HCT116 (cell line): ENCODE measurements at regions not wholly inside any gene's neighbourhood (a gene's known extent, or its start where the extent isn't known, plus 50 kb on each side); places are given as distances from the start of the nearest gene placed in this dataset.

Experiments used
- ATAC-seq: fragments of 200-7000 bp; cut with Tn5 transposase; 2 replicates; pipeline ENCODE4 v1.9.1; 2020; ENCODE audit warnings: mild to moderate bottlenecking, moderate library complexity
- BruUV-seq: library from RNA; stranded (reverse); fragments of 400-500 nt; replicated peaks from 2 replicates; lab custom pipeline; 2021; lab: Mats Ljungman, UMichigan
- CTCF ChIA-PET: fragments of 300-600 bp; sonication (Branson Sonifier 250); formaldehyde crosslinking; loops from one replicate; lab custom pipeline; 2021; ENCODE audit warnings: antibody characterized with exemption; lab: Charles Lee
- POLR2A ChIA-PET: fragments of 300-600, 350-600 bp; sonication (Branson Sonifier 250); formaldehyde crosslinking; loops from one replicate; lab custom pipeline; 2021; ENCODE audit warnings: antibody characterized with exemption; lab: Charles Lee
- RAD21 ChIA-PET, 2 experiments: fragments of 300-600 bp; sonication (Branson Sonifier 250); formaldehyde crosslinking; loops; one replicate each; lab custom pipeline; 2023; ENCODE audit warnings: low total read pairs in 2 of 2; ENCODE audit not compliant: uncharacterized antibody in 2 of 2, unreplicated experiment in 2 of 2, low non-redundant PET in 1 of 2; lab: Charles Lee
- DNase-seq: peaks from one replicate; pipeline ENCODE4 v3.0.0-alpha.2; 2010; ENCODE audit warnings: low read depth, low spot score
- H2AFZ ChIP-seq: fragments of 200-600 bp; shearing (Covaris generic), sonication (generic); 2 replicates; pipeline ENCODE4 v1.6.1; 2017; ENCODE audit warnings: low read depth, mixed run types, mixed read lengths, antibody characterized with exemption, low read length; ENCODE audit not compliant: poor library complexity, severe bottlenecking
- H3K27ac ChIP-seq: 2 replicates; pipeline ENCODE4 v1.5.1; 2012; ENCODE audit warnings: low read depth, low read length
- H3K27me3 ChIP-seq: fragments of 200-600 bp; sonication (generic); 2 replicates; pipeline ENCODE4 v1.6.1; 2016; ENCODE audit warnings: mixed run types, low read length, mixed read lengths; ENCODE audit not compliant: insufficient read depth
- H3K36me3 ChIP-seq, 2 experiments: fragments of 200-500 bp in 1 of 2; fragments of 200-600 bp in 1 of 2; sonication (Bioruptor generic) in 1 of 2; sonication (generic) in 1 of 2; 2 replicates each; pipeline versions ENCODE4 v1.5.1 to v1.6.1; 2014 to 2016; ENCODE audit warnings: low read length in 2 of 2, inconsistent platforms in 1 of 2, mixed read lengths in 1 of 2, mixed run types in 1 of 2; ENCODE audit not compliant: insufficient read depth in 2 of 2, control insufficient read depth in 1 of 2
- H3K4me1 ChIP-seq, 2 experiments: fragments of 200-600 bp in 1 of 2; sonication (generic) in 1 of 2; 2 replicates each; pipeline versions ENCODE4 v1.5.1 to v1.6.1; 2012 to 2017; ENCODE audit warnings: low read length in 2 of 2, inconsistent platforms in 1 of 2, mild to moderate bottlenecking in 1 of 2, mixed read lengths in 1 of 2, mixed run types in 1 of 2, moderate library complexity in 1 of 2; ENCODE audit not compliant: insufficient read depth in 2 of 2, control insufficient read depth in 1 of 2
- H3K4me2 ChIP-seq: fragments of 200-600 bp; sonication (generic); 2 replicates; pipeline ENCODE4 v1.6.1; 2017; ENCODE audit warnings: mixed run types, low read length, mixed read lengths
- H3K4me3 ChIP-seq, 2 experiments: fragments of 200-600 bp in 1 of 2; sonication (generic) in 1 of 2; replicated peaks in 1 of 2; 2 replicates each; pipeline ENCODE4 v1.5.1; 2011 to 2016; ENCODE audit warnings: low read length in 2 of 2, control low read depth in 1 of 2, low read depth in 1 of 2, mild to moderate bottlenecking in 1 of 2, mixed read lengths in 1 of 2, mixed run types in 1 of 2
- H3K79me2 ChIP-seq: fragments of 200-600 bp; sonication (generic); 2 replicates; pipeline ENCODE4 v1.6.1; 2017; ENCODE audit warnings: mild to moderate bottlenecking, mixed run types, low read length, moderate library complexity, mixed read lengths; ENCODE audit not compliant: insufficient read depth
- H3K9ac ChIP-seq: fragments of 200-600 bp; sonication (generic); 2 replicates; pipeline ENCODE4 v1.6.1; 2016; ENCODE audit warnings: low read length, mixed read lengths
- H3K9me2 ChIP-seq: fragments of 200-600 bp; sonication (generic), shearing (Covaris generic); 2 replicates; pipeline ENCODE4 v1.6.1; 2017; ENCODE audit warnings: mixed run types, mild to moderate bottlenecking, moderate library complexity; ENCODE audit not compliant: insufficient read depth
- H3K9me3 ChIP-seq, 2 experiments: fragments of 200-500 bp in 1 of 2; fragments of 200-600 bp in 1 of 2; sonication (Bioruptor generic) in 1 of 2; sonication (generic) in 1 of 2; 2 replicates each; pipeline ENCODE4 v1.6.1; 2014 to 2017; ENCODE audit warnings: low read length in 2 of 2, mixed read lengths in 2 of 2, inconsistent platforms in 1 of 2, low read depth in 1 of 2, mild to moderate bottlenecking in 1 of 2, mixed run types in 1 of 2, moderate library complexity in 1 of 2; ENCODE audit not compliant: control insufficient read depth in 1 of 2, insufficient read depth in 1 of 2
- H4K20me1 ChIP-seq: fragments of 200-600 bp; sonication (generic), shearing (Covaris generic); 2 replicates; pipeline ENCODE4 v1.6.1; 2017; ENCODE audit warnings: mixed run types, mild to moderate bottlenecking, moderate library complexity; ENCODE audit not compliant: insufficient read depth
- CBX3 ChIP-seq: IDR thresholded peaks from 2 replicates; pipeline ENCODE4 v1.6.1; 2012; ENCODE audit warnings: low read depth
- ELF1 ChIP-seq: IDR thresholded peaks from 2 replicates; pipeline ENCODE4 v1.6.1; 2012; ENCODE audit warnings: low read depth, borderline replicate concordance
- EZH2 ChIP-seq: fragments of 200-600 bp; sonication (generic); IDR thresholded peaks from 2 replicates; pipeline ENCODE4 v1.6.1; 2017; ENCODE audit warnings: antibody characterized with exemption, mixed run types
- FOSL1 ChIP-seq: IDR thresholded peaks from 2 replicates; pipeline ENCODE4 v1.6.1; 2012; ENCODE audit warnings: low read depth
- JUND ChIP-seq: IDR thresholded peaks from 2 replicates; pipeline ENCODE4 v1.6.1; 2012
- POLR2AphosphoS5 ChIP-seq: IDR thresholded peaks from 2 replicates; pipeline ENCODE4 v1.6.1; 2011; ENCODE audit warnings: mild to moderate bottlenecking, low read depth, low read length, moderate library complexity
- RAD21 ChIP-seq: IDR thresholded peaks from 2 replicates; pipeline ENCODE4 v1.6.1; 2012; ENCODE audit warnings: low read depth, mild to moderate bottlenecking
- SIN3A ChIP-seq: IDR thresholded peaks from 2 replicates; pipeline ENCODE4 v1.6.1; 2012; ENCODE audit warnings: low read depth
- SP1 ChIP-seq: IDR thresholded peaks from 2 replicates; pipeline ENCODE4 v1.6.1; 2012; ENCODE audit warnings: low read depth
- YY1 ChIP-seq: IDR thresholded peaks from 2 replicates; pipeline ENCODE4 v1.6.1; 2011; ENCODE audit warnings: low read length, low read depth, moderate library complexity, mild to moderate bottlenecking; ENCODE audit not compliant: insufficient replicate concordance; ENCODE audit errors: extremely low read depth
- ZFX ChIP-seq: fragments of 450-650 bp; IDR thresholded peaks from 2 replicates; pipeline ENCODE4 v1.6.1; 2017
- ZNF274 ChIP-seq: fragments of 200-500 bp; sonication (Bioruptor generic); IDR thresholded peaks from 2 replicates; pipeline ENCODE4 v1.6.1; 2014; ENCODE audit warnings: mild to moderate bottlenecking, low read depth, low read length, inconsistent platforms
- intact Hi-C: fragments of 100-400 bp; cut with micrococcal nuclease; formaldehyde crosslinking; loops from 2 replicates; pipeline ENCODE4 v1.10.0; 2022
- TF ChIP-seq, protein P1 (sequence below): IDR thresholded peaks from 2 replicates; pipeline ENCODE4 v1.6.1; 2012; ENCODE audit warnings: low read depth
- TF ChIP-seq, protein P2 (sequence below): IDR thresholded peaks from 2 replicates; pipeline ENCODE4 v1.6.1; 2012

DNA sequence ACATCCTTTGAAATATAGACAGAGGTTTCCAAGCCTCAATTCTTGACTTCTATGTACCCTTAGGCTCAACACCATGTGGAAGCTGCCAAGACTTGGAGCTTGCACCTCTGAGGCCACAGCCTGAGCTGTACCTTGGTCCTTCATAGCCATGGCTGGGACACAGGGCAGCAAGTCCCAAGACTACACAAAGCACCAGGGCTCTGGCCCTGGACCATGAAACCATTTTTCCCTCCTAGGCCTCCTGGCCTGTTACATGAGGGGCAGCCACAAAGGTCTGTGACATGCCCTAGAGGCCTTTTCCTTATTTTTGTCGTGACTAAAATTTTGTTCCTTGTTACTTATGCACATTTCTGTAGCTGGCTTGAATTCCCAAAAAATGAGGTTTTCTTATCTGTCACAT is 953.1 kb upstream of the ADGRL4 start:
- Histone ChIP-seq H3K36me3 (no peaks in the 10 kb centered on the region), H2AFZ (no peak overlapping the region), H3K4me1 (no peaks in the 10 kb centered on the region), H3K27ac (no peak overlapping the region), H4K20me1 (no peaks in the 10 kb centered on the region), H3K9me3 (no peaks in the 10 kb centered on the region), H3K4me2 (no peak overlapping the region), H3K9me2 (no peaks in the 10 kb centered on the region), H3K4me3 (no peak overlapping the region), H3K79me2 (no peaks in the 10 kb centered on the region), H3K9ac (no peak overlapping the region), H3K27me3 (no peaks in the 10 kb centered on the region)
- BruUV-seq = no TSS peak
- CTCF ChIA-PET = no interaction called here
- POLR2A ChIA-PET = no interaction called here
- RAD21 ChIA-PET = no interaction called here
- no peak for ATAC-seq
- TF ChIP-seq CBX3 (no peak), SP1 (no peak), ZFX (no peak), FOSL1 (no peak), POLR2AphosphoS5 (no peak), JUND (no peak), SIN3A (no peak), YY1 (no peak), RAD21 (no peak), ZNF274 (no peak), ELF1 (no peak), EZH2 (no peak)
- TF ChIP-seq, protein P1, sequence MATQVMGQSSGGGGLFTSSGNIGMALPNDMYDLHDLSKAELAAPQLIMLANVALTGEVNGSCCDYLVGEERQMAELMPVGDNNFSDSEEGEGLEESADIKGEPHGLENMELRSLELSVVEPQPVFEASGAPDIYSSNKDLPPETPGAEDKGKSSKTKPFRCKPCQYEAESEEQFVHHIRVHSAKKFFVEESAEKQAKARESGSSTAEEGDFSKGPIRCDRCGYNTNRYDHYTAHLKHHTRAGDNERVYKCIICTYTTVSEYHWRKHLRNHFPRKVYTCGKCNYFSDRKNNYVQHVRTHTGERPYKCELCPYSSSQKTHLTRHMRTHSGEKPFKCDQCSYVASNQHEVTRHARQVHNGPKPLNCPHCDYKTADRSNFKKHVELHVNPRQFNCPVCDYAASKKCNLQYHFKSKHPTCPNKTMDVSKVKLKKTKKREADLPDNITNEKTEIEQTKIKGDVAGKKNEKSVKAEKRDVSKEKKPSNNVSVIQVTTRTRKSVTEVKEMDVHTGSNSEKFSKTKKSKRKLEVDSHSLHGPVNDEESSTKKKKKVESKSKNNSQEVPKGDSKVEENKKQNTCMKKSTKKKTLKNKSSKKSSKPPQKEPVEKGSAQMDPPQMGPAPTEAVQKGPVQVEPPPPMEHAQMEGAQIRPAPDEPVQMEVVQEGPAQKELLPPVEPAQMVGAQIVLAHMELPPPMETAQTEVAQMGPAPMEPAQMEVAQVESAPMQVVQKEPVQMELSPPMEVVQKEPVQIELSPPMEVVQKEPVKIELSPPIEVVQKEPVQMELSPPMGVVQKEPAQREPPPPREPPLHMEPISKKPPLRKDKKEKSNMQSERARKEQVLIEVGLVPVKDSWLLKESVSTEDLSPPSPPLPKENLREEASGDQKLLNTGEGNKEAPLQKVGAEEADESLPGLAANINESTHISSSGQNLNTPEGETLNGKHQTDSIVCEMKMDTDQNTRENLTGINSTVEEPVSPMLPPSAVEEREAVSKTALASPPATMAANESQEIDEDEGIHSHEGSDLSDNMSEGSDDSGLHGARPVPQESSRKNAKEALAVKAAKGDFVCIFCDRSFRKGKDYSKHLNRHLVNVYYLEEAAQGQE = no peak
- TF ChIP-seq, protein P2, sequence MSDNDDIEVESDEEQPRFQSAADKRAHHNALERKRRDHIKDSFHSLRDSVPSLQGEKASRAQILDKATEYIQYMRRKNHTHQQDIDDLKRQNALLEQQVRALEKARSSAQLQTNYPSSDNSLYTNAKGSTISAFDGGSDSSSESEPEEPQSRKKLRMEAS = no peak
- intact Hi-C loops = no loop called here
- DNase-seq = no peak
